ENCODE measurements at regions not wholly inside any gene's neighbourhood (a gene's known extent, or its start where the extent isn't known, plus 50 kb on each side); places are given as distances from the start of the nearest gene placed in this dataset.

- Mint-ChIP-seq H3K9me3 (peaks cover 0 to 15% (median 8%) of the 10 kb centered on the region in 5 donors), H3K27ac (no peak overlapping the region), H3K4me1 (no peaks in the 10 kb centered on the region), H3K36me3 (no peaks in the 10 kb centered on the region), H3K27me3 (no peaks in the 10 kb centered on the region), H3K4me3 (no peak overlapping the region)
- Histone ChIP-seq H3K36me3 (ENCODE audit: insufficient read depth, low read length) (no peaks in the 10 kb centered on the region), H3K27me3 (ENCODE audit: insufficient read depth, low read length, poor library complexity, severe bottlenecking) (no peaks in the 10 kb centered on the region), H3K4me3 (ENCODE audit: low read length) (no peak overlapping the region), H3K9me3 (ENCODE audit: low read length) (no peaks in the 10 kb centered on the region), H3K27ac (ENCODE audit: low read depth, low read length) (no peak overlapping the region), H3K4me1 (ENCODE audit: insufficient read depth, low read length) (no peaks in the 10 kb centered on the region)
- ChIA-PET POLR2A (no interaction called here), CTCF (no interaction called here)
- DNase-seq: no peak
These were observed 274.7 kb downstream of the ELAVL2 start for GRCh38 chr9:23551311-23551721.

GRCh38 chr9:23551929-23552707 is 273.9 kb downstream of the ELAVL2 start:
- Mint-ChIP-seq H3K27ac (no peak overlapping the region), H3K4me1 (no peaks in the 10 kb centered on the region), H3K4me3 (no peak overlapping the region), H3K9me3 (peaks cover 0 to 16% (median 8%) of the 10 kb centered on the region in 5 donors), H3K36me3 (no peaks in the 10 kb centered on the region), H3K27me3 (no peaks in the 10 kb centered on the region)
- H3K4me3 ChIP-seq (ENCODE audit: low read length): no peak overlapping the region
- DNase-seq: no peak
- POLR2A ChIA-PET: no interaction called here
- CTCF ChIA-PET: no interaction called here
- H3K4me1 ChIP-seq (ENCODE audit: insufficient read depth, low read length): no peaks in the 10 kb centered on the region
- H3K36me3 ChIP-seq (ENCODE audit: insufficient read depth, low read length): no peaks in the 10 kb centered on the region
- H3K27me3 ChIP-seq (ENCODE audit: insufficient read depth, low read length, poor library complexity, severe bottlenecking): no peaks in the 10 kb centered on the region
- no peaks in the 10 kb centered on the region for H3K9me3 ChIP-seq (ENCODE audit: low read length)
- H3K27ac ChIP-seq (ENCODE audit: low read depth, low read length): no peak overlapping the region

DNA sequence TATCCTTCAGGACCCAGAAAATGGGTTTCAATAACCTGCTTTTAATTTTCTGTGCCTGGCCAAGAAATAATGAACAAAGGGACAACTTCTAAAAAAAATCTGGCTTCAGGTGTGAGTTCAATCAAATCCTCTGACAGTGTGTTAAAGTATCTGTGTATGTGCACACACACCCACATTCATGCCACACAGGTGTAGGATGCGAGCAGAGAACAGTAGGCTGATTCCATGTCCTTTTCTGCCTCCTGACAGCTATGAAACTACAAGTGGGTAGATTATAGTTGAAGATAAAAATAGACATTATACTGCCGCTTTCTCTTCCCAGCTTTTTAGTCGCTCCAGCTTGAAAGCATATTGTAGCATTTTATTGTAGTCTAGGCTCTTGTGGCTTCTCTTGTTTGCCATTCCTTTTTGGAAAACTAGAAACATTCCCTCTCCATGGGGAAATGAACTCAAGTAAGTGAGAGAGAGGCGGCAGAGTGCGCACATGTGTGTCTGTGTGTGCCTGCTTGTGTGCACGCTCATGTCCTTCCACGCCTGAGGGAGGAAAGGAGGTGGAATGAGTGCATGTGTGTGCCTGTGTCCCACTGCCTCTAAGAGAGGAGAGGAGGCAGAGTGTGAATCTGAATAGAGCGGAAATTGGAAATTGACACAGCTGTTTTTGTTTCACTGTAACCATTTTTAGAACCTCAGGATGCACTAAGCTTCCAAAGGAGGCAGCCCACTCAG is 273.0 kb downstream of the ELAVL2 start:
- Mint-ChIP-seq H3K4me1 (no peaks in the 10 kb centered on the region), H3K9me3 (peaks cover 0 to 10% (median 6%) of the 10 kb centered on the region in 5 donors), H3K27ac (no peak overlapping the region), H3K36me3 (no peaks in the 10 kb centered on the region), H3K4me3 (no peak overlapping the region), H3K27me3 (no peaks in the 10 kb centered on the region)
- ChIA-PET POLR2A (no interaction called here), CTCF (no interaction called here)
- Histone ChIP-seq H3K27ac (ENCODE audit: low read depth, low read length) (no peak overlapping the region), H3K4me3 (ENCODE audit: low read length) (no peak overlapping the region), H3K27me3 (ENCODE audit: insufficient read depth, low read length, poor library complexity, severe bottlenecking) (no peaks in the 10 kb centered on the region), H3K4me1 (ENCODE audit: insufficient read depth, low read length) (no peaks in the 10 kb centered on the region), H3K36me3 (ENCODE audit: insufficient read depth, low read length) (no peaks in the 10 kb centered on the region), H3K9me3 (ENCODE audit: low read length) (no peaks in the 10 kb centered on the region)
- DNase-seq: no peak

DNA sequence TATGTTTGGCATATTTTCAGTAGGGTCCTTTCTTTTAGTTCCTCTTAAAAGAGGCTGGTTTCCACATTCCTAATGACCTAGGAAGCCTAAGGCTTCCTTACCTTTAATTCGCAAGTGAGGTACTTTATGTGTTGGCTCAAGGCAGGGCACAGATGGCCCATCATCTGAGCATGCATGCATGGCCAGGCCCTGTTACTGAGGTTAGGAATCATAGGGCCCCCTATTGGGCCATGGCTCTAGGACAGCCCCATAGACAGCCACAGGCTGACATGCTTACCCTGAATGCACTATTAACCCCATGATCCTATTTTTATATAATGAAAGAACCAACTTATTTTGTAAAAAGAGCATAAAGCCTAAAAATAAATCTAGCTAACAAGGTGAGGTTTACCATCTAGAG is 271.4 kb downstream of the ELAVL2 start:
- Histone ChIP-seq H3K27ac (ENCODE audit: low read depth, low read length) (no peak overlapping the region), H3K4me1 (ENCODE audit: insufficient read depth, low read length) (no peaks in the 10 kb centered on the region), H3K36me3 (ENCODE audit: insufficient read depth, low read length) (no peaks in the 10 kb centered on the region), H3K27me3 (ENCODE audit: insufficient read depth, low read length, poor library complexity, severe bottlenecking) (no peaks in the 10 kb centered on the region), H3K4me3 (ENCODE audit: low read length) (no peak overlapping the region), H3K9me3 (ENCODE audit: low read length) (no peaks in the 10 kb centered on the region)
- Mint-ChIP-seq H3K27ac (no peak overlapping the region), H3K27me3 (no peaks in the 10 kb centered on the region), H3K36me3 (no peaks in the 10 kb centered on the region), H3K4me3 (no peak overlapping the region), H3K9me3 (peaks cover 0 to 12% (median 6%) of the 10 kb centered on the region in 5 donors), H3K4me1 (no peaks in the 10 kb centered on the region)
- no peak for DNase-seq
- ChIA-PET POLR2A (no interaction called here), CTCF (no interaction called here)

DNA sequence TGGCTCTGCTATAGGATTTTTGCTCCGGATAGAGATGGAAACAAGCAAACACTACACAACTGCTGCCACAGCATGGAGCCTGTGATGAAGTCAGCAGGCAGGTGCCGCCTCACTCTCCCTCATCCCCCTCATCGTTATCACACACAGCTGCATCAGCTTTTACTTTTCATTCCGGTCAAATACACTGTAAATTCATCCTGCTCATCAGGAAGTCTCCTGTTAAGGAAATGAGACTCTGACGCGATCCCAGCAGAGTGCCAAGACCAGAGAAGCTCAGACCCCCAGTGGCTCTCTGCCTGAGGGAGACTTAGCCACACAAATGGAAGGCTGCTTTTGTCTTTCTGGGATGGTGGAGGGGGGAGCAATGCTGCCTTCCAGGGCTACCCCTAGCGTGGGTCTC is 270.2 kb downstream of the ELAVL2 start:
- no peaks in the 10 kb centered on the region for H3K9me3 ChIP-seq (ENCODE audit: low read length)
- no peak overlapping the region for H3K27ac ChIP-seq (ENCODE audit: low read depth, low read length)
- Mint-ChIP-seq H3K4me3 (no peak overlapping the region), H3K27ac (no peak overlapping the region), H3K4me1 (no peaks in the 10 kb centered on the region), H3K36me3 (no peaks in the 10 kb centered on the region), H3K27me3 (no peaks in the 10 kb centered on the region), H3K9me3 (peaks cover 0 to 12% (median 3%) of the 10 kb centered on the region in 5 donors)
- ChIA-PET POLR2A (no interaction called here), CTCF (no interaction called here)
- no peak overlapping the region for H3K4me3 ChIP-seq (ENCODE audit: low read length)
- no peak for DNase-seq
- no peaks in the 10 kb centered on the region for H3K36me3 ChIP-seq (ENCODE audit: insufficient read depth, low read length)
- H3K4me1 ChIP-seq (ENCODE audit: insufficient read depth, low read length): no peaks in the 10 kb centered on the region
- H3K27me3 ChIP-seq (ENCODE audit: insufficient read depth, low read length, poor library complexity, severe bottlenecking): no peaks in the 10 kb centered on the region

DNA sequence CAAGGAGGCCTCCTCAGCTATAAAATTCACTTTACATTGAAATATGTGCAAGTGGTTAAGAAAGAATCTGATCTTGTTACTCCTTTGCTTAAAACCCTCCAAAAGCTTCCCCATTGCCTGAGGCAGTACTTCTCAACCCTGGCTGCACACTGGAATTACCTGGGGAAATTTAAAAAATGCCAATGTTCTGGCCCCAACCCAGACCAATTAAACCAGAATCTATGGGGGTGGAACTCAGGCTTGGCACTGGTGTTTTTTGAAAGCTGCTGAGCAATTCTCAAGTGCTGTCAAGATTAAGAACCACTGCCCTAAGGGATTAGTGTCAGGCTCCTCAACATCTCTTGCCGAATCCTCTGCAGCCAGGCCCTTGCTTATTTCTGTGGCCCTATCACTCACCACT is 269.6 kb downstream of the ELAVL2 start:
- Histone ChIP-seq H3K36me3 (ENCODE audit: insufficient read depth, low read length) (no peaks in the 10 kb centered on the region), H3K4me1 (ENCODE audit: insufficient read depth, low read length) (no peaks in the 10 kb centered on the region), H3K4me3 (ENCODE audit: low read length) (no peak overlapping the region), H3K27ac (ENCODE audit: low read depth, low read length) (no peak overlapping the region), H3K27me3 (ENCODE audit: insufficient read depth, low read length, poor library complexity, severe bottlenecking) (no peaks in the 10 kb centered on the region), H3K9me3 (ENCODE audit: low read length) (no peaks in the 10 kb centered on the region)
- CTCF ChIA-PET: no interaction called here
- Mint-ChIP-seq H3K27ac (no peak overlapping the region), H3K9me3 (peaks cover 0 to 12% (median 4%) of the 10 kb centered on the region in 5 donors), H3K4me3 (no peak overlapping the region), H3K27me3 (peaks cover 0 to 2% of the 10 kb centered on the region in 2 donors), H3K4me1 (no peaks in the 10 kb centered on the region), H3K36me3 (no peaks in the 10 kb centered on the region)
- POLR2A ChIA-PET: no interaction called here
- no peak for DNase-seq

DNA sequence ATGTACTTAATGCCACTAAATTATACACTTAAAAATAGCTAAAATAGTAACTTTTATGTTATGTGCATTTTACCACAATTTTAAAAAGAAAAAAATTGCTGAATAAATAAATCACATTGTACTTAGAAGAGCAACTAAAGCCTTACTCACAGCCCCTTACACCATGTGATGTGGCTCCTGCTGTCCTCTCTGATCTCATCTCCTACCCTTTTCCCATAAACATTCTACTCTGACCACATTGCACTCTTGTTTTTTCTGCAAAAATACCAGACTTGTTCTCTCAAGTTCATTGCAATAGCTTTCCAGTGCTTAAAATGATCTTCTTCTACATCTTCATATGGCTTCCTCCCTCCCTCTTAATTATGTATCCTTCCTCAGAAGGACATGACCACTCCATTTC is 268.4 kb downstream of the ELAVL2 start:
- Mint-ChIP-seq H3K4me3 (no peak overlapping the region), H3K27ac (no peak overlapping the region)
- no peak for DNase-seq

DNA sequence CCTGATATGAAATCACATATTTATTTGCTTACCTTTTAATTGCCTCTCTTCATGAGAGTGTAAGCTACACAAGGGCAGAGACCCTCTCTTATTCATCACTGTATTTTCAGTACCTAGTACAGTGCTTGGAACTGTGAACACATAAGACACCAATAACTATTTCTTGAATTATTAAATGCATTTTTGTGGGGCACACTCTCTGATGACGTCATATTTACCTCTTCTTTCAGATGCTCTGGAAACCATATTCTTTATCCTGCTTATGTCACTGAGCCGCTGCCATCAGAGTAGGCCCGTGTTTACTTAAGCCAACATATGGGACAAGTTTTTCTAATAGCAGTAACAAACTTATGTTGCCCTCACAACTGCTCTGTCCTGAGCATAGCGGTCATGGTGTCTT is 266.5 kb downstream of the ELAVL2 start:
- no peak overlapping the region for H3K27ac Mint-ChIP-seq
- no peaks in the 10 kb centered on the region for H3K36me3 ChIP-seq (ENCODE audit: insufficient read depth, low read length)
- no peaks in the 10 kb centered on the region for H3K4me1 Mint-ChIP-seq
- no peak overlapping the region for H3K27ac ChIP-seq (ENCODE audit: low read depth, low read length)
- H3K9me3 Mint-ChIP-seq: peaks cover 0 to 12% (median 5%) of the 10 kb centered on the region in 5 donors
- no peak for DNase-seq
- H3K4me3 Mint-ChIP-seq: no peak overlapping the region
- no peaks in the 10 kb centered on the region for H3K9me3 ChIP-seq (ENCODE audit: low read length)
- H3K36me3 Mint-ChIP-seq: no peaks in the 10 kb centered on the region
- ChIA-PET POLR2A (no interaction called here), CTCF (no interaction called here)
- peaks cover 0 to 2% of the 10 kb centered on the region in 2 donors for H3K27me3 Mint-ChIP-seq
- H3K27me3 ChIP-seq (ENCODE audit: insufficient read depth, low read length, poor library complexity, severe bottlenecking): no peaks in the 10 kb centered on the region
- no peaks in the 10 kb centered on the region for H3K4me1 ChIP-seq (ENCODE audit: insufficient read depth, low read length)
- no peak overlapping the region for H3K4me3 ChIP-seq (ENCODE audit: low read length)

More for the DNA sequence above, 268.4 kb downstream of the ELAVL2 start:
- no peak overlapping the region for H3K4me3 ChIP-seq (ENCODE audit: low read length)
- no peaks in the 10 kb centered on the region for H3K9me3 ChIP-seq (ENCODE audit: low read length)
- Mint-ChIP-seq H3K27me3 (peaks cover 0 to 2% of the 10 kb centered on the region in 2 donors), H3K36me3 (no peaks in the 10 kb centered on the region), H3K4me1 (no peaks in the 10 kb centered on the region), H3K9me3 (peaks cover 0 to 12% (median 4%) of the 10 kb centered on the region in 5 donors)
- ChIA-PET CTCF (no interaction called here), POLR2A (no interaction called here)
- H3K4me1 ChIP-seq (ENCODE audit: insufficient read depth, low read length): no peaks in the 10 kb centered on the region
- H3K36me3 ChIP-seq (ENCODE audit: insufficient read depth, low read length): no peaks in the 10 kb centered on the region
- no peaks in the 10 kb centered on the region for H3K27me3 ChIP-seq (ENCODE audit: insufficient read depth, low read length, poor library complexity, severe bottlenecking)
- no peak overlapping the region for H3K27ac ChIP-seq (ENCODE audit: low read depth, low read length)
